HG02884 (cell line): ENCODE measurements at regions not wholly inside any gene's neighbourhood (a gene's known extent, or its start where the extent isn't known, plus 50 kb on each side); places are given as distances from the start of the nearest gene placed in this dataset.

Experiments
- ATAC-seq: cut with Tn5 transposase; IDR thresholded peaks from one replicate; pipeline ENCODE4 v1.9.1; 2021; ENCODE audit warnings: mild to moderate bottlenecking, moderate library complexity; ENCODE audit not compliant: unreplicated experiment

DNA sequence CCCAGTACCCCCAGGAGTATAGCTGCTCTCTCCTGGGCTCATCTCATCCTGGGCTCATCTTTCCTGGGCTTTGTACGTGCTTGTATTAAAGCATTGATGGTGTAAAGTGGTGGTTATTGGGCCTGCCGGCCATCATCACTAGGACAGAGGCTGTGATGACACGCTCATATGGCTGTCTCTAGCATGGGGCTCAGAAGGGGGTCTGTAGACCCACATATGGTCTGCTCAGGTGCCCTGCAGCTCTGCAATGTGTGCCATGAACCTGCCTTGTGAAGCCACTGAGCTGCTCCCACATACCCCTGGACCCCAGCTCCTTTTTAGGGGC lies 143.4 kb downstream of the CDC5L start:
- ATAC-seq, result no peak

GRCh38 chr6:44531442-44532015 lies 144.0 kb downstream of the CDC5L start:
- ATAC-seq, result no peak

- ATAC-seq, result no peak
These were observed 145.9 kb downstream of the CDC5L start for GRCh38 chr6:44533421-44533820.

GRCh38 chr6:44534291-44534690 lies 146.8 kb downstream of the CDC5L start:
- ATAC-seq, result no peak

GRCh38 chr6:44535446-44535845 lies 147.9 kb downstream of the CDC5L start:
- no peak for ATAC-seq

DNA sequence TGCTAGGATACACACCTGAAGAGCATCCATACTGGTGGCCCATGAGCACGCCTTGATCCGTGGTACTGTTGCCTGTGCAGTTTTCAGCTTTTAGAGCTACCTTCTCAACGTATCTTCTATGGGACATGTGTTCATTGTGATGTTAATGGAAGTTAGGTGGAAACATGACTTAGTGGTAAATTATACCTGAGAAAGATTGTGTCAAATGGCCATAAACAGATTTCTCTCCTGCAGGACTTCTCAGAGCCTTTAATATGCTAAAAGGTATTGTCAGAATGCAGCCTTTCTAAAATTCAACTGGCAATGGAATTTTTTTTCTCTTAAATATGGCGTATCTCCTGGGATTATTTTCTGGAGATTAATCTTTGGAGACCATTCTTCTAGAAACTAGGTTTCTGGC lies 148.5 kb downstream of the CDC5L start:
- ATAC-seq, result no peak

GRCh38 chr6:44537306-44538049 lies 150.0 kb downstream of the CDC5L start:
- ATAC-seq, result no peak

GRCh38 chr6:44538131-44538806 lies 150.8 kb downstream of the CDC5L start:
- no peak for ATAC-seq

- no peak for ATAC-seq
These were observed 151.3 kb downstream of the CDC5L start for GRCh38 chr6:44538807-44539201.

- no peak for ATAC-seq
These were observed 152.3 kb downstream of the CDC5L start for GRCh38 chr6:44539701-44540355.

DNA sequence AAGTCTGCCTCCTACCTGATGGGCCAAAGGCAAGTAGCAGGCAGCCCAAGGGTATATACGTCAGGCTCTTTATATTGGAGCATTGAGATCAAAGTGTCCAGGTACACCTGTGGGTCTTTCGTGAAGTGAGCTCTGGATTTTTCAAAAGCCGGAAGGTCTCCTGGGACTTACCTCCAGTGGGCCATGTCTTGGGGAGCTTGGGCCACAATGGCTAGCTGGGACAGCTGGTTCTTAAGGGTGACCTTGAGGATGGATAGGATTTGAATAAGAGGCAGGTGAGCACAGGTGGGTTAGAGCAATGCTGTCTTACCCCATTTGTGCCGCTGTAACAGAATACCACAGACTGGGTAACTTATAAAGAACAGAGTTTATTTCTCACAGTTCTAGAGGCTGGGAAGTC lies 153.4 kb downstream of the CDC5L start:
- no peak for ATAC-seq

GRCh38 chr6:44542401-44543116 lies 155.1 kb downstream of the CDC5L start:
- ATAC-seq, result no peak

DNA sequence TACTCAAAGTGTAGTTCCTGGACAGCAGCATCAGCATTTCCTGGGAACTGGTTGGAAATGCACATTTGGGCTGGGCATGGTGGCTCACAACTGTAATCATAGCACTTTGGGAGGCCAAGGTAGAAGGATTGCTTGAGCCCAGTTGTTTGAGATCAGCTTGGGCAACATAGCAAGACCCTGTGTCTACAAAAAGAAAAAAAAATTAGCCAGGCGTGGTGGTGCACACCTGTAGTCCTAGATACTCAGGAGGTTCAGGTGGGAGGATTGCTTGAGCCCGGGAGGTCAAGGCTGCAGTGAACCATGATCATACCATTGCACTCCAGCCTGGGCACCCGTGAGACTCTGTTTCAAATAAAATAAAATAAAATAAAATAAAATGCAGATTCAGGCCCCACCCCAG lies 156.2 kb downstream of the CDC5L start:
- no peak for ATAC-seq

DNA sequence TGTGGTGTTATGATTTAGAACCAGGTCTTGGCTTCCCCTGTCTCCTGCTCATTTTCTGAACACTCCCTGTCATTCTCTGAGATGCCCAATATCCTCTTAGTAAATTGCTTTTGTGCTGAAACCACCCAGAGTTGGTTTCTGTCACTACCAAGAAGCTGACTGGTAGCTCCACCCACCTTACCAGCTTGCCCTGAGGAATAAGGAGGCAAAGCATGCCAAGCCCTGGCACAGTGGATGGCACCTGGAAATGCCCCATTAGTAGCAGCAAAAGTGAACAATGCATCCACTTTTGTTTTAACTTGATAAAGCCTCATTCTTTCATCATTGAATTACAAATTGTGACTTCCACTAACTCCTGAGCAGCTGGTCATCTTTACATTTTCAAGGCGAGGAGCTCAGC lies 157.7 kb downstream of the CDC5L start:
- ATAC-seq, result no peak

DNA sequence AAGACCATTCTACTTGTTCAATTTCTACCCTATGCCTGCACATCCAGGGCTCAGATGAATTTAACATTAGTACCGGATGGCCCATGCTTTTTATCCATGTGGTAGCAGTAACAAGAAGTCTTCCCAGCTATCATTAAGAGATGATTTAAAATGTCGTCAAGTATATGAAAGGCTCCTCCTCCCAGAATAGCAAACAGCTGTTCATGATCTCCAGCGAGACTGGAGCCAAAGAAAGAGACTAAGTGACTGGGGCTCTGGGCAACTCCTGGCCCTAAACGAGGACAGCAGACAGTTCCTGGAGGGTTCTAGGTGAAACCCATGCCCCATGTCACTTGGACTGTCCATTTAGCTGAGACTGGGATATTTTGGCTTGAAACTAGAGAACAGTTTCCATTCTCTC lies 160.8 kb downstream of the CDC5L start:
- ATAC-seq, result no peak

- no peak for ATAC-seq
These were observed 162.0 kb downstream of the CDC5L start for GRCh38 chr6:44549516-44549915.

- ATAC-seq, result no peak
These were observed 166.7 kb downstream of the CDC5L start for GRCh38 chr6:44554194-44554593.

DNA sequence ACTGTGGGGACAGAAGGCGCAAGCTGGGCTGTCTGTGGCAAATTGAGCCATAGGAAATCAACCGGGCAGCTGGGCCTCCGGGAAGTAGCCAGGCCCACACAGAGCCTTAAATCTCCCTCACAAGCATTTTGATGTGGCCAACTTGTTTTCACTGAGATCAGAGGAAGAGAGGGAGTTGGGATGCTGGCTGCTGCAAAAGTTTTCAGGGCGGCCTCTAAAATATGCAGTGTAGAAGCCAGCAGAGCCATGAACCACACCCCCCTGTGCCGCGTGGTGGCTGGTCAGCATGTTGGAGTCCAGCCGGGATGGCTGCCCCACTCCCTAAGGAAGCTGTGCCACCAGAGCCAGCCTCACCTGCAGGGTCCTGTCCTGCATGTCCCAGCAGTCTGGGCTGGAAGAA lies 167.4 kb downstream of the CDC5L start:
- ATAC-seq, result no peak

DNA sequence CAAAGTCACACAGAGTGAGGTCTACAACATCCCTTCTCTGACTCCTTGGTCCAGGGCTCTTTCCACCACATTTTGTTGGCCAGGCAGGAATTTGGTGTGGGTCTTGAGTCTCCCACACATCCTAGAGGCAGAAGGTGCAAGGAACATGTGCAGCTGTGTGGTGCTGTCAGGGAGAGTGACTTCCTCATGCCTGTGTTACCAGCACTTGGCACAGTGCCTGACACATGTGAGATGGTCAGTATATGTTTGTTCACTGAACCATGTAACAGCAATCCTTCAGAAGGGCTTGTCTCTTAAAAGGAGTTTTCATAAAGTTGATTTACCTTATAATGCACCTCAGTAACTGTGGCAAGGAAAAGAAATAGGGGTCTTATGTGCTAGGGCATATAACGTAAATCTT lies 168.5 kb downstream of the CDC5L start:
- ATAC-seq, result no peak

- no peak for ATAC-seq
These were observed 170.7 kb downstream of the CDC5L start for GRCh38 chr6:44558024-44558831.
